Choroid plexus epithelial cell (primary cell): ENCODE measurements at regions not wholly inside any gene's neighbourhood (a gene's known extent, or its start where the extent isn't known, plus 50 kb on each side); places are given as distances from the start of the nearest gene placed in this dataset.

Source experiments
- DNase-seq: peaks from one replicate; pipeline ENCODE4 v3.0.0-alpha.2; 2010; ENCODE audit warnings: low read depth
- H3K4me3 ChIP-seq: 2 replicates; pipeline ENCODE4 v1.5.1; 2011; ENCODE audit warnings: low read depth, mild to moderate bottlenecking, control low read depth, low read length, moderate library complexity
- TF ChIP-seq, protein P1 (sequence below): conservative IDR thresholded peaks from 2 replicates; pipeline ENCODE4 v1.5.1; 2011; ENCODE audit warnings: low read depth, mild to moderate bottlenecking, control low read depth, inconsistent platforms, low read length, moderate library complexity

DNA sequence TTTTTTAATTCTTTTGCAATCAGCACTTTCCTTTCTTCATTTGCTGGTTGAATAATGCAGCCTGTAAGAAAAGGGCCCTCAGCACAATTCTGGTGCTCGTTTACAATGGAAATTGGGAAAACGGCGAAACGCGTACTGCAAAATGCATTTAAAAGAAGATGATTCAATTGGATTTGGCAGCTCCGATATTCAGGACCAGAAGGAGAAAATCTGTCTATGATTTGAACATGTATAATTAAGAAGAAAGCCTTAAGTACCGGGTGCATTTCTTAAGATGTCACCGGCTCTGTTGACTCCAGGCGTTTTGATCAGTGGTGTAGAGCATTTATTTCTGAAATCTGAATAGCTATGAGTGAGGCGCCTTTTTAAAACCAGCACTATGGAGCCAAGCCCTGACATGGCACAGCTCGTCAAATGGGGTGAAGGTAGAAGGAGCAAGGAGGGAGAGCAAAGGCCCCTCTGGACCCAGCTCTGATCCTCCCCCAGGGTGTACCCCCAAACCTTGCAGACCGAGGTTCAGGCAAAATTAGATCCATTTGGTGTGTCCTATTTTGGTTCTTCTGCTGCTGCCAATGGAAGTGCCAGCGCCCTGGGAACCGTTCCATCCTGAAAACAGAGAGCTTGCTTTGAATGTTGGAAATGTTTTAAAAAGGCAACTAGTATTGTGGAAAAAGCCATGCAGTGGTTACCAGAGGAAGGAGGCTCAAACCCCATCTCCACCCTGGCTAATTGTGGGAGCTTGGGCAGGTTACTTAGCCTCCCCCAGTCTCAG, 161.4 kb upstream of the RPL38 start:
- TF ChIP-seq, protein P1, sequence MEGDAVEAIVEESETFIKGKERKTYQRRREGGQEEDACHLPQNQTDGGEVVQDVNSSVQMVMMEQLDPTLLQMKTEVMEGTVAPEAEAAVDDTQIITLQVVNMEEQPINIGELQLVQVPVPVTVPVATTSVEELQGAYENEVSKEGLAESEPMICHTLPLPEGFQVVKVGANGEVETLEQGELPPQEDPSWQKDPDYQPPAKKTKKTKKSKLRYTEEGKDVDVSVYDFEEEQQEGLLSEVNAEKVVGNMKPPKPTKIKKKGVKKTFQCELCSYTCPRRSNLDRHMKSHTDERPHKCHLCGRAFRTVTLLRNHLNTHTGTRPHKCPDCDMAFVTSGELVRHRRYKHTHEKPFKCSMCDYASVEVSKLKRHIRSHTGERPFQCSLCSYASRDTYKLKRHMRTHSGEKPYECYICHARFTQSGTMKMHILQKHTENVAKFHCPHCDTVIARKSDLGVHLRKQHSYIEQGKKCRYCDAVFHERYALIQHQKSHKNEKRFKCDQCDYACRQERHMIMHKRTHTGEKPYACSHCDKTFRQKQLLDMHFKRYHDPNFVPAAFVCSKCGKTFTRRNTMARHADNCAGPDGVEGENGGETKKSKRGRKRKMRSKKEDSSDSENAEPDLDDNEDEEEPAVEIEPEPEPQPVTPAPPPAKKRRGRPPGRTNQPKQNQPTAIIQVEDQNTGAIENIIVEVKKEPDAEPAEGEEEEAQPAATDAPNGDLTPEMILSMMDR = no peak

DNA sequence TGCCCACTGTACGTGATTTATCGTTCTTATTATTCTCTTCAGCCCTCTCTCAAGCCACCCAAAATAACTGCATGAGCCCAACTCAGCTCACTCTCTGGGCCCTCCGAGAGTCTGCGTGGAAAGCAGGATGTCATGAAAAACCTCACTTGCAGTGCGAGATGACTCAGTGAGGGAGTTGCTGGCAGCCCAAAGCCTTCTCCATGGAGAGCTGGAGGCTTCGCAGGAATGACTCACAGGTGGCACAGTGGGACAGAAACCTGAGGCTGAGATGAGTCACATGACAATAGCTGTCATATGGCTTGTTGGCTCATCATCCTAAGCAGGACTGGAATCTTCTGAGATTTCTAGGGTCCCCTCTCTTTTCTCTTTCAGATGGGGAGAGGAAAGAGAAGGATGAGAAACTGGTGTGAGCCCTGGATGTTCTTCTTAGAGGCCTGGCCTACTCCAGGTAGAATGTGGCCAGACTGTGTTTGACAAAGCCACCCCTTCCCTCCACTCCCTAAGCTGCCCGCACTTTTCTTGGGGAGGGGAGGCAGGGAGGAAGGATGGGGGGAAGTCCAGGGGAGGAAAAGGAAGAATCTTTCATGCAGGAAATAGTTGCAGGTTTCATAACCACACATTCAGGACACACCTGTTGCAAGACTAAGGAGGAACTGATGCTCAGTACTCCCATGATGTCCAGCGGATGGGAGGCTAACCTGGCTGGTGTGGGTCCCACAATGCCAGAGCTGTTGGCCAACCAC, 160.6 kb upstream of the RPL38 start:
- DNase-seq = peak; percentile 72
- TF ChIP-seq, protein P1 = no peak
- no peak overlapping the region for H3K4me3 ChIP-seq

More for the DNA sequence above, 161.4 kb upstream of the RPL38 start:
- no peak for DNase-seq
- H3K4me3 ChIP-seq = no peak overlapping the region

DNA sequence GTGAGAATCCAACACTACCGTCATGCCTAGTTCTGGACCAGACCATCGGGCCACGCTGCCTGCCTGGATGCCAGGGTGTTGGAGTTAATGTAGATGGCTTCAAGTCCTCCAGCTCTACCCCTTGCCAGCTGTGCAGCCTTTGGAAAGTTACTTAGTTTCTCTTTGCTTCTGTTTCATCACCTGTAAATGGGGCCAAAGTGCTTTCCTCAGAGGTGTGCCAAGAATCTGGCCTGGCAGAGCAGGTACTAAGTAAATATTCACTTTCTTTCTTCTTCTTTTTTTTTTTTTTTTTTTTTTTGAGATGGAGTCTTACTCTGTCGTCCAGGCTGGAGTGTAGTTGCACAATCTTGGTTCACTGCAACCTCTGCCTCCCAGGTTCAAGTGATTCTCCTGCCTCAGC, 159.5 kb upstream of the RPL38 start:
- no peak overlapping the region for H3K4me3 ChIP-seq
- no peak for DNase-seq
- TF ChIP-seq, protein P1 = no peak

DNA sequence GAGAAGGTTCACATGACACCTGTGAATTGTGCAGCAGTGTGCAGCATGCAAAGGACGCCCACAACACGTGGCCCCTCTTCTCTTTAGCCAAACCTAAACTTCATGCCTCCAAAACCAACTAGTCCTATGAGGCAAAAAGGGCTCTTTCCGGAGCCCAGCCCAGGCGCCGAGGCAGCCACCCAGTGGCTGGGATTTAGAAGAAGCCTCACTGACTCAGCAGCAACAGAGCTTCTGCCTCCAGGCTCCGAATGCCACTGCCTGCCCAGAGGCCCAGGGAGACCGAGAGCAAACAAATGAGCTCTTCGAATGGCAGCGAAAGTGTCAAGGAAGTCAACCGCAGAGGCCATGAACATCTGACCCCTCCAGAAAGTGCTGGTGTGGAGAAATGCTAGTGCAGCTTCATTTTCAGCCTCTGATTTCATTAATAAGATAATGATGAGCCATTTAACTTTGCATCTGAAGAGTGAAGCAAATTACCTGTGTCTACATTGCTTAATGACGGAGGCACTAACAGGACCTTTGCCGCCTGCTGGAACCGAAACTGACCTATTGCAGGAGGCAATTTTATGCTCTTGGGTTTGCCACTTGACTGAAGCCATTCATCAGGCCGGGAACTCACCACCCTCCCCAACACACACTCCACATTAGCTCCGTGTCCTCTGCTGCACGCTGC, 157.7 kb upstream of the RPL38 start:
- TF ChIP-seq, protein P1 = no peak
- no peak overlapping the region for H3K4me3 ChIP-seq
- no peak for DNase-seq

DNA sequence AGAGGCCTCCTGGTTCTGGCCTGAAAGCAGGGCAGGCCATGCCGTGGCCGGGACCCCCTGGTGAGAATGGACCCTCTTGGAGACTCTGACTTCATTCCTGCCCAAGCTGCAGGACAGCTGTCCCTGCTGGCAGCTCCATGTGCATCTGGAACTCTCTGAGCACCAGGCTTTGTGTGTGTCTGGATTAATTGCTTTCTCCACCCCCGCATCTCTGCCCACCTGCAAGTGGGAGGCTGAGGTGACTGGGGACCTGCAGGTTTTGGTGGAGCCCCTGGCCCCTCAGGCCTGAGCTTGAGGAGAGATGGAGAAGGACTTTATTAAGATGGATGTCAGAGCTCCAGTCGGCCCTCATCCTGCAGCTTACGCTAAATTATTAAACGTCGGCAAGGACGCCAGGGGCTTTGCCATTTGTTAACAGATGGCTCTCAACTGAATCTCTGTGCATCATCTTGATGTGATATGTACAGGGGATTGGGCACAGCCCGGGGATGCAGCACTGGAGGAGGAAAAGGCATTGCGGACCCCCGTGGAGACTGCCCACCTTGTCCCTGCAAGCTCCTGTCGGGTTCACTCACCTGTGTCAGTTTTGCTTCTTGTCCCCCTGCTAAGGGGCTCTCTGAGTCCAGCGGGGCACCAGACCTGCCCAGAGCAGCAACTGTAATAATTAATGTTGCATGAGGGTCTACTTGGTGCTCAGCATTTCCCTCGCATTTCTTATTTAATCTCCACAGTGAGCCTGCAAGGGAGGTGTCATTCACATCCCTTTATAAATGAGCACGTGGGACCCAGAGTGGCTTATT, 154.1 kb upstream of the RPL38 start:
- H3K4me3 ChIP-seq = no peak overlapping the region
- TF ChIP-seq, protein P1 = no peak
- no peak for DNase-seq

DNA sequence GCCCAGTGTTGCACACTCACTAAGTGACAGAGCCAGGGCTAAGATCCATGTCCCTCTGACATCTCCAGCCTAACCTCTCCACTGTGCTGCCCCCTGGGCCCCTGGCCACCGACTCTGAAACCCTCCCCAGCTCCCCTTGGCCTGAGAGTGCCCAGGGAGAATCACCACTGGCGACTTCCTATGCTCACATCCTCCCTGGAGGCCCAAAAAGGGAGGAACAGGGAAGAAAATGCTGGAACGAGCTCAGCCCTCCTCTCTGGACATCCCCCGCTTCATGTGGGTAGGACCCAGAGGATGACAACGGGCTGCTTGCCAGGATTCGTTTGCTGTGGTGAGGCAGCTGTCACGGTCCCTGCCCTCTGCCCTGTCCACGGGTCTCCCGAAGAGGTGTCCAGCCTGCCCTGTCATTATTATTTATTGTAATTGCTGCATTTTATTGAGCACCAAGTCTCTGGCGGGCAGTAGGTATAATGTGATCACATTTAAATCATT, 153.5 kb upstream of the RPL38 start:
- no peak for DNase-seq
- TF ChIP-seq, protein P1 = no peak
- H3K4me3 ChIP-seq = no peak overlapping the region
